ENCODE measurements at regions not wholly inside any gene's neighbourhood (a gene's known extent, or its start where the extent isn't known, plus 50 kb on each side); places are given as distances from the start of the nearest gene placed in this dataset.
"Not testable (repeated sequence)": the region's sequence is repeated elsewhere in the genome, so short reads cannot be mapped to it uniquely, and the experiment has no call there.

DNA sequence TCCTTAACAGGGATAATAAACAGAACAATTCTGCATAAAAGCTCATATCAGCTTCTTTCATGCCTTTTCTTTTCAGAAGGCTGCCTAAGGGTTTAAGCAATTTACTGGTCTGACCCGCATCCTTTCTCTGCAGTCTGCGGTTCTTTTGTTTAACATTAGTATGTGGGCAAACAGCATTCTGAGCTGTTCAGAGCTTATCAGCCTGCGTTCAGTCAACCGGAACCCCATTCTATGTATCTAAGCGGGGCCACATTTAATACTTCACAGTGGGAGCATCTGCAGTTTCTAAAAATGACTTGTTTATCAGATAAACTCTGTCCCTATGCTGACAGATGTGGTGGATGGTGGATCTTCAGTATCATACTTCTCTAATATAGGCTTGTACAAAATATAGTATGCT, 758.9 kb upstream of the MMS22L start:
- no peak for DNase-seq

DNA sequence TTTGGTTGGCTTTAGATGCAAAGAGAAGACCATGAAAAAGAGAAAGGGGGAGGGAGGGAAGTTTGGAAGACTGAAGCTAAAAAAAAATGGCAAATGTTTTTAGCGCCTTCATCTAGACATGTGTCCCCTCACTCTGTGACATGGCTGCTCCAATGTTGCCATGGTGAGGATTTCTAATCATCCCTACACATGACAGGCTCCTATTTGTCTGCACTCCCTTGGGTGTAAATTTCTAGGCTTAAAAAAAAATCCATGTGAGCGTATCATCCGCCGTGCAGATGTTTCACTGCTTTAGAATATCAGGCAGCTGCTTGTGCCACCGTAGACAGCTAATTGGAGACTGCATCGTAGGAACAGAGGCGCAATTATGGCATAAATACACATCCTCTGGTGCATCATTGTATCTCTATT, 761.1 kb upstream of the MMS22L start:
- no peak for DNase-seq

DNA sequence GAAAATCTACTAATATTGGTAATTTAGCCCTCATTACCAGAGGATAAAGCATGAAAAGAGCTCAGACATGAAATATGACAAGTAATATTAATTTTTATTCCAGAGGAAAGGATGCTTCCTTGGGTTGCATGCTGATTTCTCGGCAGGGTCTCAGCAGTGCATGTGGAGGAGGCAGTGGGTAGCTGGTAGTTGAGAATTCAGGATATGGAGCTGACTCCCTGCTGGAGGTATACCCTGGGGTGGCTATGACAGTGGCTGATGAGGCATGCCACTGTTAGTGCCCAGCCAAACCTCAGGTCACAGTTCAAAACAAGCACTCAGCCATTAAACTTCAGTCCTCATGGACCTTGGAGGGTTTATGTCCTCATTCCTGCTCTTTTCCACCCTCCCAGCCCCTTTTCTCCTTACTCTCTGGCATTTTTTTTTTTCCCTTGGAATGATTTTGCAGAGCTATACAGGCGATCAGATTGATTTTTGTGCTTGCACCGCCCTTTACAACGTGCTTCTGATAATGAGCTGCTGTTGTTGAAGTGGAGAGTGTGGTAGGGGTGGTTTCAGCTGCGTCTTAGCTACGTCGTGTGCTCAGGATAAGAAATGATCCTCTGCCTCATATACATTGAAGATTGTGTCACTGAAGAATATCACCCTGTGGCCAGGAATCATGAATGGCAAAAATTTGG, 761.9 kb upstream of the MMS22L start:
- DNase-seq, result no peak

DNA sequence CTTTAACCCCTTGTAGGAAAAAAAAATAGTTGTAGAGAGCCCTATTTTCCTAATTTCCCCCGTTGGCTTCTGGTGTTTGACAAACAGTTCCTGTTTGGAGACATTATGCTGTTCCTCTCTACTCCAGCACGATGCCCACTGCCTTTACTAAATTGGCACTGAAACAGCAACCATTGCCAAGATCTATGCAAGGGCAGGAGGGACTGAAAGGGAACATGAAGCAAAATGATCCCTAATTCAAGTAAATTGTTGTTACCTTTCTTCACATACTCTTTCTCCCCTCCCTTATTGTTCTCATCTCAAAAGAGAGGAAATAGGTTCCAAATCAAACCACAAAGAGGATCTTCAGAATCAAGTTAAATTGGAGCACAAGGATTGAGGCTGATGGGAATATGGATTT, 764.1 kb upstream of the MMS22L start:
- no peak for DNase-seq

DNA sequence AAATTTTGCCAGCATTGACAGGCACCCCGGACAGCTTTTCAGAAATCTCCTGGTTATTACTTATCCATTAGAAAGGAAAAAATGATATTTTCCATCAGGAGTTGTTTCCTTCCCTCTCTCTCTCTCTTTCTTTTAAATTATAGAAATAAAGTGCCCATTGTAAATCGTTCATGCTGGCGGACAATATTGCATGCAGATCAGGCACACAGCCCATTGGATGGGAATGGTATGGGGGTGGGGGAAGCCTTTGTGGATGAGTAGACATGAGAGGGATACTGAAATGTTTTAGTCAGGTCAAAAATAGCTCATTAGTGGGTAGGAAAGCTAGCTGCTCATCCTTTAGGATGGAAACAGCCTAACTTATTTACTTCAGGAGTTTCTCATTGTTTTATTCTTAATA, 764.9 kb upstream of the MMS22L start:
- no peak for DNase-seq

DNA sequence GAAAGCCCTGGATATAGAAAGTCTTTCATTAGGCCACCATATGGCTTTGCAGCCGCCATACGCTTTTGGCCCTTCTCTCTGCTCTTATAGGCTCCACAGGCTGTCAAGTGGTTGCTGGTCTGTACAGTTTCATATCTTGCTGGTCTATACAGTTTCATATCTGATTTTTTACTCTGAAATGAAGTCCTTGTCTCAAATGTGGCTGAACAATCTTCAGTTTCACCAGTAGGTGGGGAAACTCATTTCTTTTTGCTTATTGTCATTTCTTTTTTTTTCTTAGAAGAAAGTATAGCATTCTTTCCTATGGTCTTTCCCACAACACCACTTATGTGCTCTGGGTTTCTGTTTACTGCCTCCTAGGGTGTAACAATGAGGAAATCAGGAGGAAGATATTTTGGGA, 771.4 kb upstream of the MMS22L start:
- no peak for DNase-seq

DNA sequence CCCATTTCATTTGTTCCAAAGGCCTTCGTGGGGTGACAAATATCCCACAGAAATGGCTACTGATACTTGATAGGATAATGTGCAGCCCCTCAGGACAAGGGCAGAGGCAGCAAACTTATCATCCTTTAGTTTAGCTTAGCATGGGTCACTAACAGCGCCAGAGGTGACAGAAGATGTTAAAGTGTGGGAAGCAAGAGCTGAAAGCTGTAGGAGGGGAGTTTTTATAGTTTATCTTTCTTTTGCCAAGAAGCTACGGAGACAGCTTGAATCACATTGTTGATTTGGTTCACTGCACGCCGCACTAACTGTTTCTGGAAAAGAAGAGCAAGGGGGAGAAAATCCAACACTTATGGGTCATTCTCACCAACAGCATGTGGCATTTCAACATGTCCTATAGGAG, 773.9 kb upstream of the MMS22L start:
- no peak for DNase-seq

DNA sequence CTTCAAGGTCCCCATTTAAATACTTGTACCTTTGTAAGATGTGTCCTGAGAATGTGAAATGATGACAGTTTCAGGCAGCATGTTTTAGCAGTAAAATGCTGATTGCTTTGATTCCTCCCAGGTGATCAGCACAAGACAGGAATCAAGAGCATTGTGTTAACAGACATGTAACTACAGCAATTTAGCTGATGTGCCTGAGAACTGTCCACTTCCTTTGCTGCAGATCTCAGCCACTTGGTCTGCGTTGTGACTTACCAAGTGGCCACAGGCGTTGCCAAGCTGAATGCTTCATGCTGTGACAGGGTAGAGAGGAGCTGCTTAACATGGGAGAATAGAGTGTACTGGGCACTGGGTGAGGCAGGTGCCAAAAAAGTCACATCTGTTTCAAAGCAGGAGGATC, 767.0 kb upstream of the POU3F2 start:
- no peak for DNase-seq

DNA sequence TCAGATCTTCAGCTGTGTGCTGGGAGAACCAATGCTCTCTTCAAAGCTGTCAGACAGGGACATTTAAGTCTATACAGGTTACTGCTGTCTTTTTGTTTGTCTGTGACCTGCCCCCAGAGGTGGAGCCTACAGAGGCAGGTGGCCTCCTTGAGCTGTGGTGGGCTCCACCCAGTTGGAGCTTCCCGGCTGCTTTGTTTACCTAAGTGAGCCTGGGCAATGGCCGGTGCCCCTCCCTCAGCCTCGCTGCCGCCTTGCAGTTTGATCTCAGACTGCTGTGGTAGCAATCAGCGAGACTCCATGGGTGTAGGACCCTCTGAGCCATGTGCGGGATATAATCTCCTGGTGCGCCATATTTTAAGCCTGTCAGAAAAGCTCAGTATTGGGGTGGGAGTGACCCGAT, 745.8 kb upstream of the POU3F2 start:
- not testable (repeated sequence) for DNase-seq

DNA sequence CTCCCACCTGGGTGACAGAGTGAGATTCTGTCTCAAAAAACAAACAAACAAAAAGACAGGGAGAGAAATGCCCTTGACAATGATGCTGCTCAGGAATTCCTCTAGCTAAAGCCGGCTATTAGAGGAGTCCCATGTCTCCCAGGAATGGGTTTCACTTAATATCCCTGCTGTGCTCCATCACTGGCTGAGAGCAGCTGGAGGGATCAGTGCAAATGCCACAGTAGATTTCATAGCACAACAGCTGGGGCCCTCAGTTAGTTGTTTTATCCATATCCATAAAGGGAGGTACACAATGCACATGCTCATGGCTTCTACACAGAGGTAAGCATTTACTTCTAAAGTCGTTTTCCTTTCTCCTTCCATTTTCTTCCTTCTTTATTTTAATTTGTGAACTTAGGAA, 742.0 kb upstream of the POU3F2 start:
- no peak for DNase-seq

DNA sequence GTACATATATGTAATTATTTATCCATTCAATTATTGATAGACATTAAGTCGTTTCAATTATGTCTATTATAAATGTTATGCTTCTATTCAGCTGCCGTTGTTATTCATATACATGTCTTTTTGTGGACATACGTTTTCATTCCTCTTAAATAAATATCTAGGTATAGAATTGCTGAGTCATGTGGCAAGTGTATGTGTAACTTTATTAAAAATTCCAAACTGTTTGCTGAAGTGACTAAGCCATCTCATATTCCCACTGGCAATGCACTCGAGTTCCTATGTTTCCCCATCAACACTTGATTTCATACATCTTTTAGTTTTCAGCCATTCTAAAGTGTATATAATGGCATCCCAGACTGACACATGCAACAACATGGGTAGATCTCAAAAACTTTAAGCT, 739.7 kb upstream of the POU3F2 start:
- no peak for DNase-seq

DNA sequence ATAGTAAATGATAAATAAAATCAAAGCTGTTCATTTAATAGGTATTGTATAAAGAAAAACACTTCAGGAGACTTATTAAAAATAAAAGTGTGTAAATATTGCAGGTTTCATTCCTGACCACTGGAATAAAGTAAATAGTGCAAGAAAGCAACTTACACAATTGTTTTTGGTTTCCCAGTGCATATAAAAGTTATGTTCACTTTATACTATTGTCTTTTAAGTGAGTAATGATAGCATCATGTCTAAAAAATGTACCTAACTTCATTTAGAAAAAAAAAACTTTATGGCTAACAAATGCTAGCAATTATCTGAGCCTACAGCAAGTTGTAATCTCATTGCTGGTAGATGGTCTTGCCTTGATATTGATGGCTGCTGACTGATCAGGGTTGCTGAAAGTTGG, 726.6 kb upstream of the POU3F2 start:
- no peak for DNase-seq

DNA sequence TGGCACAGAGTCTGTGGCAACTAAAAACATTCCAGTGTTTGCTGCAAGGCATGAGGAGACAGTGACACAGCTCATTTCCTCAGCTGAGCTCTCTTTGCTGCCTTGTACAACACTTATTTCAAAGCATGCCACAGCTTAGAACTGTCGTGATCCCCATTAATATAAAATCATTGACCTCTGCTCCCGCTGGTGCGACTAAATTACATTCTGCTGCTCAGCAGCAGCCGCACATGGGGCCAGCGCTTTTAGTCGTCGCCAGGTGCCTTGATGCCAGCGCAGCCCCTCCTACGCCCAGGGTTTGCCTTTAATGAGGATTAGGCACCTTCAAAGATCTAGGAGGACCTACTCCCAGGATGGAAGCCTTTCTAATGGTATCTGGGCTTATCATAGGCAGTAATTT, 717.9 kb upstream of the POU3F2 start:
- no peak for DNase-seq

DNA sequence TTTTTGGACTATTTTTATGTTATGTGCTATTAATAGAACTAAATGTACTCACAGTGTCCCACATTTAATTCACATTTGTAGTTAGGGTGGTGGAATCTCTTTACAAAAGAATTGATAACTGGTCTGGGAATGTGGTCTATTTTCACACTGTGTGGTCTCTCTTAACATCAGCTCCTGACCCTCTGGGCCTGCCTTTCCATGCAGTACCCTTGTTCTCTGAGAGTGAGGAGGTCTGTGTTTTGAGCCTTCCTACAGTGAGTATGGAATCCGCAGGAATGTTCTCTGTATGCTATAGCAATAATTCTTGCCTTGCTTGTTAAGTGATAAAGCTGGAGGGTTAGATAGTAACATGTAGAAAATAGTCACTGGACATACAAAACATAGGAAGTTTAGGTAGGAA, 717.3 kb upstream of the POU3F2 start:
- no peak for DNase-seq

DNA sequence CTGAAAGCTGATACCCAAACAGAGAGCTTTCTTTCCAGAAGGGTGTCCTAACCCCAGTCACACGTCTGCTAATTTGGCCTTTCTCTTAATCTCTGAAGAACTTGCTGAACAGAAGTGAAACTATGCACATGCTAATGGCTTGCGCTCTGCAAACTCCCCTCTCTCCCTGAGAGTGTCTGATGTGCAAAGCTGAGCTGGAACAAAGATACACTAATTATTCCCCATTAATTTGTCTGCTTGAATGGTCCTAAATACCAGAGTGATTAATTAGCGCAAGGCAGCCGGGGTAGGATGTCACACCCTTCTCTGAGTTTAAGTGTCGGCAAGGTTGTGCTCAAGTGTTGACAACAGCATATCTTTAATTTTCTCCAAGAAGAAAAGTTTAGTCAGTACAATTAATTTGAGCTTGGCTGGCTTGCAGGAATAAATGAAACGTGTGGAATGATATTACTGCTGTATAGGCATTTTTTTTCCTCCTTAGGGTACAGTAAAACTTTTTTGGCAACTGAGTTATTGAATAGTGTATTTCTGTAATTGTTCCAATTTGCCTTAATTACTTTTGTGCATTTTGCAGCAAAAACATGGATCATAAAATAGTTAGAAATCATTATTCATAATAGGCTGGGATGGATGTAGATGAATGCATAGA, 715.9 kb upstream of the POU3F2 start:
- no peak for DNase-seq

DNA sequence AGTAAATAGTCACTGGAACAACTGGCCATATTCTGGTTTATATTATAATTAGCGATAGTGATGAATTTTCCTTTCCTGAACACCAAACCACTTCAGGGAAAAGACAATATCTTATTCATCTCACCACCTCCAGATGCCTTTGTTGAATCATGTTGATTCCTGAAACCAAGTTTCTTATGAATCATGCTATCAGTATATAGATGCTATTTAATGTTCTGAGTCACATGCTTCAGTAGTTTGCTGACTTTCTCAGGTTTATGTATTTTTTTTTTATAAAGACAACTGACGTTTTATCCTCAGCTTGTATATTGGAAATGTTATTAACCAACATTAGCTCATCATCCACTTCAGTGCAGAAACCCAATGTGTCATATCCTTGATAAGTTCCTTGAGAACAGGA, 710.2 kb upstream of the POU3F2 start:
- DNase-seq, result no peak

DNA sequence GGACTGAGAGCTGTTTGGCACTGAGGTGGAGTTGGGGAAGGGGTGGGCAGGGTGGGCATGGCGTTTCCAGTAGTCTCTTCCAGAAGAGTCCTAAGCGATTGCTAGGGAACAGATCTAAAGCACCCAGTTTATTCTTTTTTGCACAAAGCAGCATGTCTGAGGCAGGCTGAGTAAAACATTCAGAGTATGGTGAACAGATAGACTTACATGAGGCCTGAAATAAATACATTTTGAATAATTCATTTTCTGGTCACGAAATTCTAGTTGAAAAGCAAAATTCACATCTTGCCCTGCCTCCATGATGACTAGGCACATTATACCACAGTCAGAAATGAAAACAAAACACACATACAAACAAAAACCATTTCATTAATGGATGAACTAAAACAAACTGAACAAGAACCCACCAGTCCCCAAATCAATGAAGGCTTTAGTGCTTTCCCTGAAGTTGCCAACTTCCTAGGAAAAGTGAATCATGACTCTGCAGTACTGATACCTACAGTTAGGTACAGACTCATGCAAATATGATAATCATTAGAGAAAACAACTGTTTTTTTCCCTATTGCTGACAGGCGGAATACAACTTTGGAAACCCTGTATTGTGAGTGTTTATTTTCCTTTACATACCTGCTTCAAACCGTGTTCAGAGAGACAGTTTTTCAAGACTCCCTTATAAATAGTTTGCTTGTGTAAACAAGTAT, 702.9 kb upstream of the POU3F2 start:
- DNase-seq, result no peak

DNA sequence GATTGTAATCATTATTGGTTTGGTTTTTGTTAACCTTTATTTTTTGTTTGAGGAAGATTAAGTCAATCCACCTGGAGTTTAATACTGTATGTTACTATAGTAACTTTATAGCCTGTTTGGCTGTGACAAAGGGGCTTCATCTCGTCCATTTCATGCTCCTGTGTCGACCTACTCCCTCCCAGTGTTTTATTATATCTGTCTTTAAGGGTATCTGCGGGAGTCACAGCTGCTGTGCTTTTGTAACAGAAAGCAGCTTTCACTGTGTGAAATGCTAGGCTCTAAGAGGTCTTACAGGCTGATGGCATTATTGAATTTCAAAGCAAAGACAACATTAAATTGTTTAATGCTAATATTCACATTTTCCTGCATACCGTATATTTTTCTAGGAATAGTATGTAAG, 698.0 kb upstream of the POU3F2 start:
- no peak for DNase-seq

DNA sequence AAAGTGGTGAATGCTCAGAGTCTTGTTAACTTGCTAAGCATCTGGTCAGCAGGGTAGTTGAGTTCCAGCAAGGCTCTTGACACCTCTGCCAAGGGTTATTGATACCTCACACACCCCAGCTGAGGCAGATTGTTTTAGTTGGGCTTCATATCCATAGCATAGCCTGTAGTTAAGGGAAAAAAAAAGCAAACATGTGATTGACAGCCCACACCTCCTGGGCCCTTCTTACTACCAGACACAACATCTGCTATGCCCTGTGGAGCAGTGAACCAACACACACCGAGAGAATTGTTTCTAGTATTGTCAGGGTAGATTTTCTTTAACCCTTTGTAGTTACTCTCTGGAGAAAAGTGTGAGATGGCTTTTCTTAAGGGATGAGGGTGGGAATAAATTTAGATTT, 697.0 kb upstream of the POU3F2 start:
- no peak for DNase-seq

DNA sequence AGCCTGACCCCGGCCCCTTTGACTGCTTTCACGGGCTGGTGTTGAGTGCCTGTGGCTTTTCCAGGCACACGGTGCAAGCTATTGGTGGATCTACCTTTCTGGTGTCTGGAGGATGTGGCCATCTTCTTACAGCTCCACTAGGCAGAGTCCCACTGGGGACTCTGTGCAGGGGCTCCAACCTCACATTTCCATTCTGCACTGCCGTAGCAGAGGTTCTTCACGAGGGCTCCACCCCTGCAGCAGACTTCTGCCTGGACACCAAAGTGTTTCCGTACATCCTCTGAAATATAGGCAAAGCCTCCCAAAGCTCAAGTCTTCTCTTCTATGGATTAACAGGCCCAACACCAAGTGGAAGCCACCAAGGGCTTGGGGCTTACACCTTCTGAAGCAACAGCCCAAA, 691.5 kb upstream of the POU3F2 start:
- no peak for DNase-seq

DNA sequence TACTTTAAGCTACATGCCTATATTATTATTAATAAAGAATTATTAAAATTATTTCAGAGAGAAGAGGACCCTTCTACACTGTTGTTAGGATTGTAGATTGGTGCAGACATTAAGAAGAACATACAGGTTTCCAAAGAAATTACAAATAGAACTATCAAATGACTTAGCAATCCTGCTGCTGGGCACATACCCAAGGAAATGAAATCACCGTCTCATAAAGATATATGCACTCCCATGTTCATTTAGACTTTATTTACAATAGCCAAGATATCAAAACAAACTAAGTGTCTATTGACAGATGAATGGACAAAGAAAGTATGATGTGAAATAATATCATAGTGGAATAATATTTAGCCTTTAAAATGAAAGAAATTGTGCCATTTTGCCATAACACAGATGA, 687.7 kb upstream of the POU3F2 start:
- no peak for DNase-seq

DNA sequence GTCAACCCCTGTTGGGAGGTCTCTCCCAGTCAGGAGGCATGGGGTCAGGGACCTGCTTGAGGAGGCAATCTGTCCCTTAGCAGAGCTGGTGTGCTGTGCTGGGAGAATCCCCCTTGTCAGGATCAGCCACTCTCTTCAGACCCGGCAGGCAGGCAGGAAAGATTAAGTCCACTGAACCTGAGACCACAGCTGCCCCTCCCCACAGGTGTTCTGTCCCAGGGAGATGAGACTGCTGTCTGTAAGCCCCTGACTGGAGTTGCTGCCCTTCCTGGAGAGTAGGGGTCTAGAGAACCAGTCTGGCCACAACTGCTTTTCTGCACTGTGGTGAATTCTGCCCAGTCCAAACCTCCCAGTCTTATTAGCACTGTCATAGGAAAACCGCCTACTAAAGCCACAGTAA, 677.8 kb upstream of the POU3F2 start:
- DNase-seq, result no peak

DNA sequence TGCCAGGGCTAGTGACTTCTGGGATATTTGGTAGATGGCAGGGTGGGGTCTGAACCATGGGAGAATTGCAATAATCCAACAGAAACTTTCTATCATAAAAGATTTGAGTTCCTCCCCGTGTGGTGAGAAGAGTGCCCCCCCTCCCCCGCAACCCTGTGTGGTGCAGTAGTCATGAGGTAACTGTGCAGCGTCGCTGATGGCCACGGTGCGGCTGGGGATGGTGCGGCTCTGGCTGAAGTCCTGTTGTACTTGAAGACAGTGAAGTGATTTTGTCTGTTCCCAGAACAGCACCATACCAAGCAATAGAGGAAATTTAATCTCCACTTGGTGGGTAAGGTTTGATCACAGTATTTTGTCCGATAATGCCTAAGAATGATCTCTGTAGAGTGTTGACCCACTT, 654.8 kb upstream of the POU3F2 start:
- no peak for DNase-seq

DNA sequence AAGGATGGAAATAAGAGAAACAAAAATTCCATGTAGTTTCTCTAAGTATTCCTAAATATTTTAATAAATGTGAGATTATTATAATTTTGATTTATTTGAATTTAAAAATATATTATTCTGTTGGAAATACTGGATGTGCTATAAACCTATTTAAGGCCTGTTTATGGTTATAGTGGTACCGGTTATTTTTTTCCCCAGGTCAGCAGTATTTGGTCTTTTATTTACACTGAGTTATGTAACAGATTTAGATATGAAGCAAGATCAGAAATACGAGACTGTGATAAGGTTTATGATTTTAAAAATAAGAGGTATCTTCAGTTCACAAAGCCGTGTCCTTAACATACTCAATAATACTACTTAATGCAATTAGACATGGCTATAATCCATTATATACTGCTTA, 634.3 kb upstream of the POU3F2 start:
- DNase-seq, result no peak

All from activated CD4-positive, alpha-beta T cell treated with anti-CD3 and anti-CD28 coated beads for 1 hour (primary cell).